Breast epithelium (tissue), 4 donors: ENCODE measurements at regions not wholly inside any gene's neighbourhood (a gene's known extent, or its start where the extent isn't known, plus 50 kb on each side); places are given as distances from the start of the nearest gene placed in this dataset.

Experiments used
- DNase-seq, 2 donors: peaks; one replicate each; pipeline ENCODE4 v3.0.0-alpha.2; 2019; ENCODE audit warnings: low spot score in 2 of 2
- H3K27ac ChIP-seq, 2 donors: fragments of 200-600 bp; sonication (generic) in 1 of 2; one replicate each; pipeline ENCODE4 v1.5.1; 2016 to 2019; ENCODE audit warnings: mild to moderate bottlenecking in 1 of 2
- H3K27me3 ChIP-seq, 2 donors: fragments of 200-600 bp; sonication (generic) in 1 of 2; one replicate each; pipeline versions ENCODE4 v1.5.1 to v1.6.0; 2017 to 2019; ENCODE audit warnings: control low read depth in 1 of 2, mild to moderate bottlenecking in 1 of 2
- H3K36me3 ChIP-seq: fragments of 200-600 bp; one replicate; pipeline ENCODE4 v1.5.1; 2019
- H3K4me1 ChIP-seq, 2 donors: fragments of 200-600 bp; sonication (generic); one replicate each; pipeline ENCODE4 v1.5.1; 2016 to 2019; ENCODE audit warnings: control low read depth in 1 of 2
- H3K4me3 ChIP-seq, 3 donors: fragments of 200-600 bp; sonication (generic); 1 replicate in 2 of 3; 2 replicates in 1 of 3; pipeline ENCODE4 v1.5.1; 2016 to 2019; ENCODE audit warnings: mild to moderate bottlenecking in 3 of 3, moderate library complexity in 2 of 3
- H3K9me3 ChIP-seq, 2 donors: fragments of 200-600 bp; sonication (generic) in 1 of 2; one replicate each; pipeline ENCODE4 v1.5.1; 2016 to 2019; ENCODE audit warnings: control low read depth in 1 of 2
- CTCF ChIP-seq, 3 donors: fragments of 450-650 bp; IDR thresholded peaks; one replicate each; pipeline ENCODE4 v1.5.1; 2016 to 2017; ENCODE audit warnings: antibody characterized with exemption in 3 of 3, mild to moderate bottlenecking in 3 of 3, moderate library complexity in 3 of 3
- POLR2A ChIP-seq: fragments of 450-650 bp; IDR thresholded peaks from one replicate; pipeline ENCODE4 v1.6.1; 2016; ENCODE audit warnings: antibody characterized with exemption, mild to moderate bottlenecking, moderate library complexity
- POLR2AphosphoS5 ChIP-seq, 3 donors: sonication (generic); formaldehyde crosslinking; IDR thresholded peaks; one replicate each; pipeline ENCODE4 v1.6.1; 2017; ENCODE audit warnings: antibody characterized with exemption in 3 of 3
- intact Hi-C: fragments of 100-400 bp; cut with DNase I; formaldehyde crosslinking; loops from one replicate; pipeline ENCODE4 v1.15.1; 2023; ENCODE audit warnings: low total_unique reads

DNA sequence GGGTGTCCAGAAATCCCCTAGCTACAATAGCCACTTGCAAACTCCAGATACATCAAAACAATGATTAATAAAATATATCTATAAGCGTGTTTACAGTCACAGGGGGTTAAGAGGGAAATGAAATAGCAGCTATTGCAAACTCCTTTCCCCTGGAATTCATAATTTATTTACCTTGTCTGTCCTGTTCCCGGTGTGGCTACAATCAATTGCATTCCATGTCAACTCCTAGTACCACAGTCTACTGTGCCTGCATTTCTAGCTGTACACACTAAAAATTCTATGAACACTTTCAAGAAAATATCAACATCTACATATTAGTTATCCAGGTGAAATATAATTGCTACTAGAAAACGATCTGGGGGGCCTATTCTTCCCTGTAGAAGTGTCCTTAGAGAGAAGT is 217.6 kb downstream of the ELAVL2 start:
- no peaks in the 10 kb centered on the region for H3K9me3 ChIP-seq
- no peaks in the 10 kb centered on the region for H3K4me1 ChIP-seq
- H3K36me3 ChIP-seq: no peaks in the 10 kb centered on the region
- TF ChIP-seq POLR2AphosphoS5 (IDR thresholded peaks at IDR 0.05) (no peak), CTCF (IDR thresholded peaks at IDR 0.05) (no peak), POLR2A (no peak)
- intact Hi-C loops: no loop called here
- no peak overlapping the region for H3K27ac ChIP-seq
- DNase-seq: no peak
- no peaks in the 10 kb centered on the region for H3K27me3 ChIP-seq
- no peak overlapping the region for H3K4me3 ChIP-seq

DNA sequence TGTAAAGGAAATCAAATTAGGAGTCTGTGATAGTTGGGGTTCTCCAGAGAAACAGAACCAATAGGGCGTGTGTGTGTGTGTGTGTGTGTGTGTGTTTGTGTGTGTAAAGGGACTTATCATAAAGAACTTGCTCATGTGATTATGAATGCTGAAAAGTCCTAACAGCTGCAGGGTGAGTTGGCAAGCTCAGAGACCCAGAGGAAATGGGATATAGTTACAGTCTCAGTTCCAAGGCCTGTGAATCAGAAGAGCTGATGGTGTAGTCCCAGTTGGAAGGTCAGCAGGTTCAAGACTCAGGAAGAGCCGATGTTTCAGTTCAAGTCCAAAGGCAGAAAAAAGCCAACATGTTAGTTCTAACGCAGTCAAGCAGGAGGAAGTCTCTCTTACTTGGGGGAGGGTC is 214.2 kb downstream of the ELAVL2 start:
- TF ChIP-seq POLR2A: no peak
- TF ChIP-seq CTCF (IDR thresholded peaks at IDR 0.05): no peak
- TF ChIP-seq POLR2AphosphoS5 (IDR thresholded peaks at IDR 0.05): no peak
- H3K36me3 ChIP-seq: no peaks in the 10 kb centered on the region

DNA sequence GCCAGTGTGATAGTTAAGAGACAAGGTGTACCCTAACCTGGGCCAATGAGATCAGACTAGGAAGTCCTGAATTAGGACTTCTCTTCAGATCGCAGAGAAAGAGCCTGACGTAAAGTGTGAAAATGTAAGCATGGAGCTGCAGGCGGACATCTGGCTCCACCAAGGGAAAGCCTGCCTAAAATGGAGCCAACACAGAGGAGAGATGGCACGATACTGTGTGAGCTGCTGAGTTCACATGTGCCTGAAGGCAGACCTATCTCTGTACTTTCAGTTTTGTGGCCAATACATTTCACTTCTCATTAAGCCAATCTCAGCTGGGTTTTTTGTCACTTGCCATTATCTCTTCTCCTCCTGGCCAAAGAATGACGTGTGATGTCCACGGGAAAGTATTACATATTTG is 210.5 kb downstream of the ELAVL2 start:
- no peak overlapping the region for H3K27ac ChIP-seq
- no peak for DNase-seq
- H3K4me3 ChIP-seq: no peak overlapping the region
- no peak for TF ChIP-seq CTCF (IDR thresholded peaks at IDR 0.05)
- no peaks in the 10 kb centered on the region for H3K36me3 ChIP-seq
- no peaks in the 10 kb centered on the region for H3K27me3 ChIP-seq
- intact Hi-C loops: no loop called here
- no peaks in the 10 kb centered on the region for H3K4me1 ChIP-seq
- H3K9me3 ChIP-seq: no peaks in the 10 kb centered on the region

More for the DNA sequence above, 214.2 kb downstream of the ELAVL2 start:
- H3K27me3 ChIP-seq: no peaks in the 10 kb centered on the region
- intact Hi-C loops: no loop called here
- no peaks in the 10 kb centered on the region for H3K9me3 ChIP-seq
- H3K27ac ChIP-seq: no peak overlapping the region
- DNase-seq: no peak
- H3K4me1 ChIP-seq: no peaks in the 10 kb centered on the region
- no peak overlapping the region for H3K4me3 ChIP-seq

- no peaks in the 10 kb centered on the region for H3K27me3 ChIP-seq
- no peak for DNase-seq
- no peak overlapping the region for H3K27ac ChIP-seq
- no peaks in the 10 kb centered on the region for H3K9me3 ChIP-seq
- intact Hi-C loops: no loop called here
- no peaks in the 10 kb centered on the region for H3K36me3 ChIP-seq
- TF ChIP-seq POLR2A (no peak), POLR2AphosphoS5 (IDR thresholded peaks at IDR 0.05) (no peak)
- H3K4me3 ChIP-seq: no peak overlapping the region
- no peaks in the 10 kb centered on the region for H3K4me1 ChIP-seq
Measured at GRCh38 chr9:23621188-23621587, 204.9 kb downstream of the ELAVL2 start.

DNA sequence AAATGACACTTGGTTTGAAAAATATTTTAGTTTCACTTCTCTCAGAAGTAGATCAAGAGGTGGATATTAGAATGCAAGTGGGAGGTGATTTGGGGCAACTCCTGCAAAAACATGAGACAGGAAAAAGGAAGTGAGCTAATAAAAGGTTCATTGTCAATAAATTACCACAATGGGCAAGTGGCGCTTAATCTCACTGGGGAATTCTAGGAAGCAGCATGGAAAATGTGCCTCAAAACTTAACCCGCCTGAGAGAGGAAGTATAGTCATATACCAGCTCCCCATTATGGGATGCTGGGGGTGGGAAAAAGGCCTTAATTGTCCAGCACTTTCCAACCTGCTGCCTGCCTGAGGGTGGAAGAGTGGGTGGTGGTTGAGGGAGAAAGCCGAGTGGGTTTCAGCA is 204.1 kb downstream of the ELAVL2 start:
- intact Hi-C loops: no loop called here
- Histone ChIP-seq H3K36me3 (no peaks in the 10 kb centered on the region), H3K4me1 (no peaks in the 10 kb centered on the region), H3K27me3 (no peaks in the 10 kb centered on the region), H3K9me3 (no peaks in the 10 kb centered on the region), H3K27ac (no peak overlapping the region), H3K4me3 (no peak overlapping the region)
- no peak for DNase-seq
- TF ChIP-seq POLR2AphosphoS5 (IDR thresholded peaks at IDR 0.05) (no peak), CTCF (IDR thresholded peaks at IDR 0.05) (no peak), POLR2A (no peak)

- TF ChIP-seq CTCF (IDR thresholded peaks at IDR 0.05): no peak
- no peak for TF ChIP-seq POLR2A
- TF ChIP-seq POLR2AphosphoS5 (IDR thresholded peaks at IDR 0.05): no peak
- H3K4me1 ChIP-seq: no peaks in the 10 kb centered on the region
- no peaks in the 10 kb centered on the region for H3K36me3 ChIP-seq
- H3K27ac ChIP-seq: no peak overlapping the region
- no peak overlapping the region for H3K4me3 ChIP-seq
- intact Hi-C loops: no loop called here
- no peak for DNase-seq
- no peaks in the 10 kb centered on the region for H3K9me3 ChIP-seq
- no peaks in the 10 kb centered on the region for H3K27me3 ChIP-seq
Measured at GRCh38 chr9:23622396-23622795, 203.6 kb downstream of the ELAVL2 start.
